Neural cell (in vitro differentiated cells): ENCODE measurements at regions not wholly inside any gene's neighbourhood (a gene's known extent, or its start where the extent isn't known, plus 50 kb on each side); places are given as distances from the start of the nearest gene placed in this dataset.

ENCODE experiments used
- CTCF ChIP-seq: fragments of 450-650 bp; IDR thresholded peaks from 2 replicates; pipeline ENCODE4 v1.5.1; 2014; ENCODE audit warnings: antibody characterized with exemption, mild to moderate bottlenecking, moderate library complexity; ENCODE audit not compliant: poor library complexity, severe bottlenecking
- EP300 ChIP-seq: fragments of 450-650 bp; conservative IDR thresholded peaks from 2 replicates; pipeline ENCODE4 v1.6.1; 2014; ENCODE audit warnings: antibody characterized with exemption, mild to moderate bottlenecking, moderate library complexity; ENCODE audit not compliant: poor library complexity, severe bottlenecking
- EZH2 ChIP-seq: fragments of 200-600, 300-800 bp; shearing (Covaris generic), sonication (generic); IDR thresholded peaks from 2 replicates; pipeline ENCODE4 v1.6.1; 2014; ENCODE audit warnings: antibody characterized with exemption, low read length, borderline replicate concordance, mild to moderate bottlenecking; ENCODE audit not compliant: insufficient read depth, poor library complexity, severe bottlenecking
- POLR2AphosphoS5 ChIP-seq: IDR thresholded peaks from 2 replicates; pipeline ENCODE4 v1.6.1; 2012
- RAD21 ChIP-seq: fragments of 450-650 bp; conservative IDR thresholded peaks from 2 replicates; pipeline ENCODE4 v1.6.1; 2014; ENCODE audit warnings: antibody characterized with exemption, mild to moderate bottlenecking, moderate library complexity
- REST ChIP-seq: IDR thresholded peaks from 2 replicates; pipeline ENCODE4 v1.6.1; 2012; ENCODE audit warnings: borderline replicate concordance

- TF ChIP-seq REST (no peak), CTCF (no peak), EZH2 (no peak), EP300 (no peak), POLR2AphosphoS5 (no peak), RAD21 (no peak)
Measured at GRCh38 chr10:10020945-10021344, 996.7 kb upstream of the CELF2 start.
